CD14-positive monocyte (primary cell): ENCODE measurements at regions not wholly inside any gene's neighbourhood (a gene's known extent, or its start where the extent isn't known, plus 50 kb on each side); places are given as distances from the start of the nearest gene placed in this dataset.

Experiments
- DNase-seq, 3 donors: peaks; one replicate each; pipeline ENCODE4 v3.0.0-alpha.2; 2011 to 2022
- H2AFZ ChIP-seq: 2 replicates; pipeline ENCODE4 v1.6.0; 2012; ENCODE audit warnings: mild to moderate bottlenecking, low read depth, low read length, inconsistent platforms; ENCODE audit not compliant: insufficient read depth, poor library complexity, severe bottlenecking
- H3K27ac ChIP-seq, 2 donors: 1 replicate in 1 of 2; 2 replicates in 1 of 2; pipeline ENCODE4 v1.5.1; 2012 to 2013; ENCODE audit warnings: low read length in 2 of 2, control low read depth in 1 of 2, inconsistent platforms in 1 of 2, low read depth in 1 of 2, mild to moderate bottlenecking in 1 of 2
- H3K27me3 ChIP-seq, 2 donors: one replicate each; pipeline versions ENCODE4 v1.6.0 to v1.6.1; 2011 to 2013; ENCODE audit warnings: low read length in 2 of 2; ENCODE audit not compliant: control insufficient read depth in 2 of 2, insufficient read depth in 2 of 2
- H3K36me3 ChIP-seq, 2 donors: replicated peaks in 1 of 2; 1 replicate in 1 of 2; 2 replicates in 1 of 2; pipeline versions ENCODE4 v1.5.1 to v1.6.1; 2012 to 2013; ENCODE audit warnings: low read length in 2 of 2, control low read depth in 1 of 2, inconsistent platforms in 1 of 2, mild to moderate bottlenecking in 1 of 2; ENCODE audit not compliant: insufficient read depth in 2 of 2, control insufficient read depth in 1 of 2
- H3K4me1 ChIP-seq, 2 donors: 1 replicate in 1 of 2; 2 replicates in 1 of 2; pipeline versions ENCODE4 v1.5.1 to v1.6.1; 2012 to 2013; ENCODE audit warnings: low read length in 2 of 2, control low read depth in 1 of 2, inconsistent platforms in 1 of 2, mild to moderate bottlenecking in 1 of 2, moderate library complexity in 1 of 2; ENCODE audit not compliant: insufficient read depth in 2 of 2, control insufficient read depth in 1 of 2
- H3K4me2 ChIP-seq: replicated peaks from 2 replicates; pipeline ENCODE3; 2012; ENCODE audit warnings: low read length, moderate library complexity, mild to moderate bottlenecking; ENCODE audit not compliant: poor library complexity, severe bottlenecking; ENCODE audit errors: extremely low read depth
- H3K4me3 ChIP-seq, 3 experiments: fragments of 200-600 bp in 1 of 3; sonication (generic) in 1 of 3; replicated peaks in 1 of 3; 1 replicate in 2 of 3; 2 replicates in 1 of 3; pipeline ENCODE4 v1.5.1; 2011 to 2013; ENCODE audit warnings: low read length in 3 of 3, mild to moderate bottlenecking in 3 of 3, control low read depth in 2 of 3, low read depth in 2 of 3, inconsistent platforms in 1 of 3, moderate library complexity in 1 of 3
- H3K79me2 ChIP-seq: 2 replicates; pipeline ENCODE4 v1.6.0; 2012; ENCODE audit warnings: mild to moderate bottlenecking, control low read depth, inconsistent platforms, low read length, moderate library complexity; ENCODE audit not compliant: insufficient read depth
- H3K9ac ChIP-seq: 2 replicates; pipeline ENCODE4 v1.6.0; 2017; ENCODE audit warnings: low read length, mild to moderate bottlenecking; ENCODE audit not compliant: insufficient read depth, poor library complexity, severe bottlenecking
- H3K9me3 ChIP-seq, 2 donors: replicated peaks in 1 of 2; 1 replicate in 1 of 2; 2 replicates in 1 of 2; pipeline versions ENCODE4 v1.5.1 to v1.6.1; 2012 to 2013; ENCODE audit warnings: low read length in 2 of 2, control low read depth in 1 of 2; ENCODE audit not compliant: control insufficient read depth in 1 of 2, insufficient read depth in 1 of 2
- H4K20me1 ChIP-seq: 2 replicates; pipeline ENCODE4 v1.6.0; 2012; ENCODE audit warnings: mild to moderate bottlenecking, low read length, control low read depth, moderate library complexity; ENCODE audit not compliant: insufficient read depth
- H3K27ac Mint-ChIP-seq, 7 donors: one replicate each; pipeline ENCODE4 v1.8.0; 2020; ENCODE audit warnings: mild to moderate bottlenecking in 7 of 7, mixed read lengths in 7 of 7, moderate library complexity in 6 of 7, inconsistent platforms in 2 of 7
- H3K27me3 Mint-ChIP-seq, 3 donors: one replicate each; pipeline ENCODE4 v1.8.0; 2021 to 2022; ENCODE audit warnings: low read depth in 3 of 3, mild to moderate bottlenecking in 3 of 3, mixed read lengths in 3 of 3, moderate library complexity in 3 of 3, inconsistent platforms in 1 of 3
- H3K36me3 Mint-ChIP-seq, 2 donors: one replicate each; pipeline ENCODE4 v1.8.0; 2020; ENCODE audit warnings: mixed read lengths in 2 of 2, inconsistent platforms in 1 of 2, mild to moderate bottlenecking in 1 of 2
- H3K4me1 Mint-ChIP-seq: one replicate; pipeline ENCODE4 v1.8.0; 2020; ENCODE audit warnings: mild to moderate bottlenecking, mixed read lengths
- H3K4me3 Mint-ChIP-seq, 2 donors: one replicate each; pipeline ENCODE4 v1.8.0; 2020; ENCODE audit warnings: mild to moderate bottlenecking in 2 of 2, mixed read lengths in 2 of 2, moderate library complexity in 1 of 2
- H3K9me3 Mint-ChIP-seq, 7 donors: one replicate each; pipeline ENCODE4 v1.8.0; 2020 to 2022; ENCODE audit warnings: mixed read lengths in 7 of 7, mild to moderate bottlenecking in 6 of 7, moderate library complexity in 6 of 7, inconsistent platforms in 2 of 7
- CTCF ChIP-seq: fragments of 200-600 bp; IDR thresholded peaks from one replicate; pipeline ENCODE4 v1.8.0; 2022; ENCODE audit warnings: antibody characterized with exemption, mild to moderate bottlenecking
- WGBS: methylation state at CpG from one replicate; pipeline ENCODE4 v1.1.5; 2013; ENCODE audit warnings: missing lambda C conversion rate; ENCODE audit not compliant: insufficient coverage; 5-methylcytosine and 5-hydroxymethylcytosine counted together
- intact Hi-C, 2 donors: fragments of 100-400 bp; cut with micrococcal nuclease; formaldehyde crosslinking; loops; one replicate each; pipeline versions ENCODE4 v1.15.0 to v1.15.1; 2023

- no peak overlapping the region for H3K27ac Mint-ChIP-seq
- DNase-seq: no peak
Measured at GRCh38 chr10:118471863-118472262, 123.6 kb downstream of the PRLHR start.

GRCh38 chr10:118470470-118470869 lies 125.0 kb downstream of the PRLHR start:
- Histone ChIP-seq H2AFZ (no peak overlapping the region), H4K20me1 (no peaks in the 10 kb centered on the region), H3K4me1 (no peaks in the 10 kb centered on the region), H3K36me3 (no peaks in the 10 kb centered on the region), H3K9ac (no peak overlapping the region), H3K27ac (no peak overlapping the region), H3K79me2 (no peaks in the 10 kb centered on the region), H3K27me3 (peaks cover 0 to 2% of the 10 kb centered on the region in 2 donors), H3K4me3 (no peak overlapping the region), H3K9me3 (peaks cover 0 to 8% of the 10 kb centered on the region in 2 donors), H3K4me2 (no peak overlapping the region)
- H3K27me3 Mint-ChIP-seq: peaks cover 14 to 33% (median 28%) of the 10 kb centered on the region in 3 donors
- H3K36me3 Mint-ChIP-seq: no peaks in the 10 kb centered on the region
- no peak overlapping the region for H3K27ac Mint-ChIP-seq
- H3K9me3 Mint-ChIP-seq: peaks cover 0 to 8% (median 2%) of the 10 kb centered on the region in 7 donors
- no CpG with 5 or more reads among the region's 1 CpG for WGBS
- intact Hi-C loops: no loop called here
- no peak for DNase-seq
- H3K4me1 Mint-ChIP-seq: no peaks in the 10 kb centered on the region
- no peak for TF ChIP-seq CTCF
- no peak overlapping the region for H3K4me3 Mint-ChIP-seq

More at GRCh38 chr10:118471863-118472262, 123.6 kb downstream of the PRLHR start:
- no peak overlapping the region for H3K4me3 ChIP-seq
- no peaks in the 10 kb centered on the region for H3K4me1 ChIP-seq
- no peaks in the 10 kb centered on the region for H3K36me3 ChIP-seq
- no peak for TF ChIP-seq CTCF
- no peaks in the 10 kb centered on the region for H4K20me1 ChIP-seq
- Mint-ChIP-seq H3K4me3 (no peak overlapping the region), H3K4me1 (no peaks in the 10 kb centered on the region), H3K36me3 (no peaks in the 10 kb centered on the region), H3K27me3 (peaks cover 14 to 32% (median 25%) of the 10 kb centered on the region in 3 donors), H3K9me3 (peaks cover 0 to 8% (median 2%) of the 10 kb centered on the region in 7 donors)
- peaks cover 0 to 8% of the 10 kb centered on the region in 2 donors for H3K9me3 ChIP-seq
- no peak overlapping the region for H2AFZ ChIP-seq
- H3K27me3 ChIP-seq: peaks cover 0 to 2% of the 10 kb centered on the region in 2 donors
- no peak overlapping the region for H3K27ac ChIP-seq
- WGBS: 97% methylated on average over 4 of the region's 4 CpGs
- no peak overlapping the region for H3K4me2 ChIP-seq
- intact Hi-C loops: no loop called here
- no peak overlapping the region for H3K9ac ChIP-seq
- no peaks in the 10 kb centered on the region for H3K79me2 ChIP-seq
